KMS-11 (cell line): ENCODE measurements at regions not wholly inside any gene's neighbourhood (a gene's known extent, or its start where the extent isn't known, plus 50 kb on each side); places are given as distances from the start of the nearest gene placed in this dataset.
"Not testable (repeated sequence)": the region's sequence is repeated elsewhere in the genome, so short reads cannot be mapped to it uniquely, and the experiment has no call there.

Experiments used
- H2AFZ ChIP-seq: fragments of 200-600 bp; sonication (generic); 2 replicates; pipeline ENCODE4 v1.6.1; 2016; ENCODE audit warnings: antibody characterized with exemption, mixed run types, low read depth
- H3K27ac ChIP-seq: fragments of 200-600 bp; sonication (generic); 2 replicates; pipeline ENCODE4 v1.6.1; 2016; ENCODE audit warnings: mild to moderate bottlenecking, mixed run types
- H3K27me3 ChIP-seq: fragments of 200-600 bp; sonication (generic); 2 replicates; pipeline ENCODE4 v1.6.1; 2017; ENCODE audit warnings: mild to moderate bottlenecking, low read depth, mixed run types, moderate library complexity; ENCODE audit not compliant: insufficient read depth
- H3K36me3 ChIP-seq: fragments of 200-600 bp; sonication (generic); 2 replicates; pipeline ENCODE4 v1.6.1; 2017; ENCODE audit warnings: mild to moderate bottlenecking, mixed run types; ENCODE audit not compliant: insufficient read depth
- H3K4me1 ChIP-seq: fragments of 200-600 bp; sonication (generic); 2 replicates; pipeline ENCODE4 v1.6.1; 2016; ENCODE audit warnings: mild to moderate bottlenecking, low read depth, mixed run types; ENCODE audit not compliant: poor library complexity, severe bottlenecking
- H3K4me2 ChIP-seq: fragments of 200-600 bp; sonication (generic); 2 replicates; pipeline ENCODE4 v1.7.0; 2016; ENCODE audit warnings: mild to moderate bottlenecking, mixed run types
- H3K4me3 ChIP-seq: fragments of 200-600 bp; sonication (generic); IDR thresholded peaks from 2 replicates; pipeline ENCODE4 v1.6.1; 2017; ENCODE audit warnings: low read depth, low read length, mixed read lengths; ENCODE audit not compliant: insufficient read depth
- H3K79me2 ChIP-seq: fragments of 200-600 bp; sonication (generic); 2 replicates; pipeline ENCODE4 v1.6.1; 2016; ENCODE audit warnings: low read depth, mixed run types; ENCODE audit not compliant: insufficient read depth
- H3K9ac ChIP-seq: fragments of 200-600 bp; sonication (generic); 2 replicates; pipeline ENCODE4 v1.6.1; 2016; ENCODE audit warnings: mild to moderate bottlenecking, mixed run types
- H4K20me1 ChIP-seq: fragments of 200-600 bp; sonication (generic); 2 replicates; pipeline ENCODE4 v1.6.1; 2016; ENCODE audit warnings: mild to moderate bottlenecking, mixed run types; ENCODE audit not compliant: insufficient read depth
- CTCF ChIP-seq: fragments of 200-600 bp; sonication (generic); conservative IDR thresholded peaks from 2 replicates; pipeline ENCODE4 v1.6.1; 2017; ENCODE audit warnings: low read depth, mild to moderate bottlenecking, antibody characterized with exemption, low read length, moderate library complexity, mixed read lengths

GRCh38 chr6:47180633-47181032 is 129.1 kb downstream of the TNFRSF21 start:
- H3K27me3 ChIP-seq, result no peaks in the 10 kb centered on the region
- H3K79me2 ChIP-seq, result no peaks in the 10 kb centered on the region
- H3K4me3 ChIP-seq, result no peak overlapping the region
- no peak overlapping the region for H3K9ac ChIP-seq
- H4K20me1 ChIP-seq, result no peaks in the 10 kb centered on the region
- no peaks in the 10 kb centered on the region for H3K36me3 ChIP-seq
- no peak for TF ChIP-seq CTCF
- no peak overlapping the region for H2AFZ ChIP-seq
- H3K27ac ChIP-seq, result no peak overlapping the region
- no peak overlapping the region for H3K4me2 ChIP-seq
- no peaks in the 10 kb centered on the region for H3K4me1 ChIP-seq

GRCh38 chr6:47179286-47179685 is 130.4 kb downstream of the TNFRSF21 start:
- H3K27me3 ChIP-seq, result no peaks in the 10 kb centered on the region
- no peak for TF ChIP-seq CTCF
- no peaks in the 10 kb centered on the region for H3K4me1 ChIP-seq
- no peak overlapping the region for H3K4me2 ChIP-seq
- H2AFZ ChIP-seq, result no peak overlapping the region
- H3K27ac ChIP-seq, result no peak overlapping the region
- no peak overlapping the region for H3K9ac ChIP-seq
- no peak overlapping the region for H3K4me3 ChIP-seq
- no peaks in the 10 kb centered on the region for H3K36me3 ChIP-seq
- H3K79me2 ChIP-seq, result no peaks in the 10 kb centered on the region
- no peaks in the 10 kb centered on the region for H4K20me1 ChIP-seq

- Histone ChIP-seq H3K36me3 (no peaks in the 10 kb centered on the region), H2AFZ (no peak overlapping the region), H3K4me3 (no peak overlapping the region), H4K20me1 (no peaks in the 10 kb centered on the region), H3K79me2 (no peaks in the 10 kb centered on the region), H3K27me3 (no peaks in the 10 kb centered on the region), H3K4me2 (no peak overlapping the region), H3K27ac (no peak overlapping the region), H3K9ac (no peak overlapping the region), H3K4me1 (no peaks in the 10 kb centered on the region)
- no peak for TF ChIP-seq CTCF
These were observed 133.5 kb upstream of the ADGRF1 start for GRCh38 chr6:47175656-47176055.

- H2AFZ ChIP-seq, result no peak overlapping the region
- no peaks in the 10 kb centered on the region for H3K36me3 ChIP-seq
- H3K4me3 ChIP-seq, result no peak overlapping the region
- no peak overlapping the region for H3K4me2 ChIP-seq
- no peak overlapping the region for H3K27ac ChIP-seq
- H3K4me1 ChIP-seq, result no peaks in the 10 kb centered on the region
- no peak overlapping the region for H3K9ac ChIP-seq
- no peaks in the 10 kb centered on the region for H3K79me2 ChIP-seq
- H3K27me3 ChIP-seq, result no peaks in the 10 kb centered on the region
- TF ChIP-seq CTCF, result no peak
- no peaks in the 10 kb centered on the region for H4K20me1 ChIP-seq
These were observed 132.4 kb upstream of the ADGRF1 start for GRCh38 chr6:47174502-47175023.

GRCh38 chr6:47174063-47174462 is 131.9 kb upstream of the ADGRF1 start:
- H3K4me3 ChIP-seq, H3K36me3 ChIP-seq, H4K20me1 ChIP-seq, H3K4me1 ChIP-seq, H3K27ac ChIP-seq, H3K79me2 ChIP-seq, H3K9ac ChIP-seq, H3K4me2 ChIP-seq, H3K27me3 ChIP-seq, H2AFZ ChIP-seq: not testable (repeated sequence)

GRCh38 chr6:47173145-47173544 is 131.0 kb upstream of the ADGRF1 start:
- H2AFZ ChIP-seq, H3K4me2 ChIP-seq, H3K36me3 ChIP-seq, H3K27ac ChIP-seq, H3K4me1 ChIP-seq, H3K9ac ChIP-seq, H3K4me3 ChIP-seq, H4K20me1 ChIP-seq, H3K27me3 ChIP-seq, H3K79me2 ChIP-seq: not testable (repeated sequence)
